Panc1 (cell line): ENCODE measurements at regions not wholly inside any gene's neighbourhood (a gene's known extent, or its start where the extent isn't known, plus 50 kb on each side); places are given as distances from the start of the nearest gene placed in this dataset.

Experiments
- POLR2AphosphoS5 ChIP-seq: IDR thresholded peaks from 2 replicates; pipeline ENCODE4 v1.6.1; 2012; ENCODE audit warnings: mild to moderate bottlenecking, low read depth, low read length, moderate library complexity
- TF ChIP-seq, protein P1 (sequence below): fragments of 450-650 bp; IDR thresholded peaks from 2 replicates; pipeline ENCODE4 v1.5.1; 2017; ENCODE audit warnings: mild to moderate bottlenecking
- TF ChIP-seq, protein P2 (sequence below), 2 experiments: IDR thresholded peaks; 2 replicates each; pipeline ENCODE4 v1.6.1; 2011 to 2012; ENCODE audit warnings: low read depth in 2 of 2, control low read depth in 1 of 2, low read length in 1 of 2, mild to moderate bottlenecking in 1 of 2, moderate library complexity in 1 of 2; ENCODE audit not compliant: insufficient read depth in 1 of 2

DNA sequence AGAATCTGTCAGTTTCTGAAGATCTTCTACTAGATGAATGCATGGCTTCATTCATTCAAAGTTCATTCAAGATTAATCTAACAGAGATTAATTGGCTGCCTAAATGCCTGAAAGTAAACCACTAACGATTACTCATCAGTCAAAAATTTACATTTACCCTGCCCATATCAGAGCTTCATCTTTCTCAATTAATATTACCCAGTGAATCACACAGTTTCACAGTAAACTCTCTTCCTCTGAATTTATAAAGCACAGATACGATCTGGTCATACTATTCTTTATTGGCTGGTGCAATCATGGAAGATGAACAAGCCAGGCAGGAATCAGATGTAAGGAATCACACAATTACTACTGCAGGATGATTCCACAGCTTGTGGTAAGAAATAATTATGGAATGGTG, 377.7 kb downstream of the SLC16A7 start:
- no peak for TF ChIP-seq POLR2AphosphoS5
- TF ChIP-seq, protein P1, sequence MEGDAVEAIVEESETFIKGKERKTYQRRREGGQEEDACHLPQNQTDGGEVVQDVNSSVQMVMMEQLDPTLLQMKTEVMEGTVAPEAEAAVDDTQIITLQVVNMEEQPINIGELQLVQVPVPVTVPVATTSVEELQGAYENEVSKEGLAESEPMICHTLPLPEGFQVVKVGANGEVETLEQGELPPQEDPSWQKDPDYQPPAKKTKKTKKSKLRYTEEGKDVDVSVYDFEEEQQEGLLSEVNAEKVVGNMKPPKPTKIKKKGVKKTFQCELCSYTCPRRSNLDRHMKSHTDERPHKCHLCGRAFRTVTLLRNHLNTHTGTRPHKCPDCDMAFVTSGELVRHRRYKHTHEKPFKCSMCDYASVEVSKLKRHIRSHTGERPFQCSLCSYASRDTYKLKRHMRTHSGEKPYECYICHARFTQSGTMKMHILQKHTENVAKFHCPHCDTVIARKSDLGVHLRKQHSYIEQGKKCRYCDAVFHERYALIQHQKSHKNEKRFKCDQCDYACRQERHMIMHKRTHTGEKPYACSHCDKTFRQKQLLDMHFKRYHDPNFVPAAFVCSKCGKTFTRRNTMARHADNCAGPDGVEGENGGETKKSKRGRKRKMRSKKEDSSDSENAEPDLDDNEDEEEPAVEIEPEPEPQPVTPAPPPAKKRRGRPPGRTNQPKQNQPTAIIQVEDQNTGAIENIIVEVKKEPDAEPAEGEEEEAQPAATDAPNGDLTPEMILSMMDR, result no peak
- TF ChIP-seq, protein P2, sequence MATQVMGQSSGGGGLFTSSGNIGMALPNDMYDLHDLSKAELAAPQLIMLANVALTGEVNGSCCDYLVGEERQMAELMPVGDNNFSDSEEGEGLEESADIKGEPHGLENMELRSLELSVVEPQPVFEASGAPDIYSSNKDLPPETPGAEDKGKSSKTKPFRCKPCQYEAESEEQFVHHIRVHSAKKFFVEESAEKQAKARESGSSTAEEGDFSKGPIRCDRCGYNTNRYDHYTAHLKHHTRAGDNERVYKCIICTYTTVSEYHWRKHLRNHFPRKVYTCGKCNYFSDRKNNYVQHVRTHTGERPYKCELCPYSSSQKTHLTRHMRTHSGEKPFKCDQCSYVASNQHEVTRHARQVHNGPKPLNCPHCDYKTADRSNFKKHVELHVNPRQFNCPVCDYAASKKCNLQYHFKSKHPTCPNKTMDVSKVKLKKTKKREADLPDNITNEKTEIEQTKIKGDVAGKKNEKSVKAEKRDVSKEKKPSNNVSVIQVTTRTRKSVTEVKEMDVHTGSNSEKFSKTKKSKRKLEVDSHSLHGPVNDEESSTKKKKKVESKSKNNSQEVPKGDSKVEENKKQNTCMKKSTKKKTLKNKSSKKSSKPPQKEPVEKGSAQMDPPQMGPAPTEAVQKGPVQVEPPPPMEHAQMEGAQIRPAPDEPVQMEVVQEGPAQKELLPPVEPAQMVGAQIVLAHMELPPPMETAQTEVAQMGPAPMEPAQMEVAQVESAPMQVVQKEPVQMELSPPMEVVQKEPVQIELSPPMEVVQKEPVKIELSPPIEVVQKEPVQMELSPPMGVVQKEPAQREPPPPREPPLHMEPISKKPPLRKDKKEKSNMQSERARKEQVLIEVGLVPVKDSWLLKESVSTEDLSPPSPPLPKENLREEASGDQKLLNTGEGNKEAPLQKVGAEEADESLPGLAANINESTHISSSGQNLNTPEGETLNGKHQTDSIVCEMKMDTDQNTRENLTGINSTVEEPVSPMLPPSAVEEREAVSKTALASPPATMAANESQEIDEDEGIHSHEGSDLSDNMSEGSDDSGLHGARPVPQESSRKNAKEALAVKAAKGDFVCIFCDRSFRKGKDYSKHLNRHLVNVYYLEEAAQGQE (IDR thresholded peaks at IDR 0.05; ENCODE audit: insufficient read depth in 1 of 2, low read depth in 2 of 2, low read length in 1 of 2), result no peak
